GM18505 (cell line): ENCODE measurements at regions not wholly inside any gene's neighbourhood (a gene's known extent, or its start where the extent isn't known, plus 50 kb on each side); places are given as distances from the start of the nearest gene placed in this dataset.
"Not testable (repeated sequence)": the region's sequence is repeated elsewhere in the genome, so short reads cannot be mapped to it uniquely, and the experiment has no call there.

Experiments
- ATAC-seq: cut with Tn5 transposase; IDR thresholded peaks from one replicate; pipeline ENCODE4 v1.9.1; 2021; ENCODE audit not compliant: unreplicated experiment

DNA sequence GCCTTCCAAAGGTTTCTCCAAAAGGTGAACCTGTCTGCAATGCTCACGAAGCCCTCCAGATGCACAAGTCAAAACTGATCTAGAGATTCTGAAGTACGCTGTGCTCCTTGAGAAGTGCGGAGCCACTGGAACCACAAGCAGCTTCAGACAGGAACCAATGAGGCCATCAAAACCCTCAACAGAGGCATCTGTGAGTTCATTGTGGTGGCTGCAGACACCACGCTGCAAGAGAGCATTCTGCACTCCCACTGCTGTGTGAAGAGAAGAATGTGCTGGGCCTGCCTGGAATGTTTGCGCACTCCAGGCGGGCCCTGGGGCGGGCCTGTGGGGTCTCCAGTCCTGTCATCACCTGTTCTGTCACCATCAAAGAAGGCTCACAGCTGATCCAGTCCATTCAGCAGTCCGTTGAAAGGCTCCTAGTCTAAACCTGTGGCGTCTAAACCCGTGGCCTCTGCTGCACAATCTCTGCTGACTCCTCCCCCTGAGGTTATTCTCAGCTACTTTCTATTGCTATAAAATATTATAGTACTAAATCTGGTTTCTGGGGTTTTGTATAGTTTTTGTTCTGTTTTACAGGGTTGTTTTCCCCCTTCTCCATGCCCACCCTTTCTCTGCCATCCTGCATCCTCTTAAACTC lies 111.6 kb downstream of the PPIAL4A start:
- not testable (repeated sequence) for ATAC-seq

GRCh38 chr1:121003230-121003629 lies 113.7 kb downstream of the PPIAL4A start:
- not testable (repeated sequence) for ATAC-seq

DNA sequence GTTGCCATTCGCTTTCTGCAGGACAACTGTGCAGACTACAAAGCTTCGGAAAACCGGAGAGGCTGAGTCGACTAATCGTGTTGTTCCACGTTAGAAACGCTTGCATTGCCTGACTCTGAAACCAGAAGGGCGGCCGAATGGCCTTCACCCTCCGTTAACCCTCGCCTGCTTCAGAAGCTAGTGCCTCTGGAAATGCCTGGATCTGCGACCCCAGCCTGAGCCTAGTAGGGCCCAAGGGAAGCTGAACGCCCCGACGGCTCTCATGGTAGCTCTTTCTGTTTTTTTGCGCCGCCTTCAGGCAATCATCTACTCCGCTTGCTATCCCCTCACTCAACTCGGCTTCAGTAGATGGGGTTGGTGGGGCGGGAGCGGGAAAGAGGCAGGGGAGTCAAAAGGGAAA lies 117.3 kb downstream of the PPIAL4A start:
- ATAC-seq, result not testable (repeated sequence)

DNA sequence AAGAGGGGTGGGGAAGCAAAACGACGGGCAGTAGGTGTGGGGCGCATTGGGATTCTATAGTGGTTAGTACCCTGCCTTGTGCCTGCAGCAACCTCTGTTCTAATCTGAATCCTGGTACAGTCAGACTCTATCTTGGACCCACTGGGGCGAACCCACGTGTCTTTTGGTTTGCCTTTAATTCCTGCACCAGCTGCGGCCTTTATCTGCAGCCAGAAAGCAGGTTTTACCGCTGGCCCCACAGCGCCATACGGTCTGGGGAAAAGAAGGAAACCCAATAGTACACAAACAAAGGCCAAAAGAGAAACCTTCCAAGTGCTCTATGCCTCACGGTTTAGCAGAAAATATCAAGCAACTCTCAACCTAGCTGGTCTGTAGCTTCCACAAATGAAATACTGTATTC lies 118.2 kb downstream of the PPIAL4A start:
- ATAC-seq, result not testable (repeated sequence)

DNA sequence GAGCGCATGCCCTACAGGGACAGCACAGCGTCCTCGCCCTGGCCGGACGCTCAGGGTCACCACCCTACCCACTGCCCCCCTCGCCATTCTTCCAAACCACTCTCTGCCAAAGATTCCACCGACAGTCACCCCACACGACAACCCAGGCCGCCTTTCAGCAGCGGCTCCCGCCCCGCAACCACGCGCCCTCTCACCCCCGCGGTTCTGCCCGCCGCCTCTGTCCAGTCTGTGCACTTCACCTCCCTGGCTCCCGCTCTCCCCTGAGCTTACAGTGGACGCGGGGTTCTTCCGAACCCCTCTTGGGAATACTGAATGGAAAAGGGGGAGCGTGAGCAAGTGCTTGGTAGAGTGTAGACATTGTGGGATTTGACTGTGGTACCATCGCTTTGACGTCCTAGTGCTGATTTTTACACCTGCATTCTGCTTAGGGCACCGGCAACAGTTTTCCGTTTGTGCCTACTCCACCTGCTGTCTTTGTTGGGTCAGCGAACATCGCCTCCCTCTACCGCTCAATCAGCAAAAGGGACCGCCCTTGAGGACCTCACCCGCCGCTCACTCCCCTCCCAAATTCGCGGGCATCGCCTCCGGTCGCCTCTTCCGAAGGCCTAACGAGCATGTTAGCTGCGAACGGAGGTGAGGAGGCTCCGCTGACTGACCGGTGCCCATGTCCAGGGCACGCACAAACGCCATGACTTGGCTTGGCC lies 119.1 kb downstream of the PPIAL4A start:
- not testable (repeated sequence) for ATAC-seq

GRCh38 chr1:121009216-121010057 lies 119.9 kb downstream of the PPIAL4A start:
- not testable (repeated sequence) for ATAC-seq

GRCh38 chr1:121010141-121010540 lies 120.6 kb downstream of the PPIAL4A start:
- ATAC-seq, result not testable (repeated sequence)

- not testable (repeated sequence) for ATAC-seq
Observed at GRCh38 chr1:121013181-121013580, 123.6 kb downstream of the PPIAL4A start.

GRCh38 chr1:121016182-121017028 lies 126.8 kb downstream of the PPIAL4A start:
- ATAC-seq, result peak; percentile 51

GRCh38 chr1:121019715-121020349 lies 130.3 kb downstream of the PPIAL4A start:
- ATAC-seq, result peak; percentile 51

- not testable (repeated sequence) for ATAC-seq
Observed at GRCh38 chr1:121020350-121021236, 131.0 kb downstream of the PPIAL4A start.

DNA sequence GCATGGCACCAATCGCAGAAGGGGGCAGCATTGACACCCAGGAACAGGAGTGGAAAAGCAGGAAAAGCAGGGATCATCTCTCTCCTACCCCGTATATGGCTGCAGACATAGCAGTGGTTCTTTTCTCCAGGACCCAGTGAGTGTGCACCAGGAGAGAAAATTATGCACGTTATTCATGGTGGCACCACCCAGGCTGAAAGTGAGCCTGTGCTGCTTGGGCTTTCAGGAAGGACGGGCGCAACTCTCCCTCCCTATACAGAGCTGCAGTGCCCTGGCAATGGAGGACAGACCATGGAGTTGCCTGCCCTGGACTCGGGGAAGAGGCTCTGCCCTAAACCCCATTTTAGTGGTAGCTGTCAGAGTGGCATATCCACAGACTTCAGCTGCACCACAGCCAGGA lies 132.1 kb downstream of the PPIAL4A start:
- not testable (repeated sequence) for ATAC-seq

DNA sequence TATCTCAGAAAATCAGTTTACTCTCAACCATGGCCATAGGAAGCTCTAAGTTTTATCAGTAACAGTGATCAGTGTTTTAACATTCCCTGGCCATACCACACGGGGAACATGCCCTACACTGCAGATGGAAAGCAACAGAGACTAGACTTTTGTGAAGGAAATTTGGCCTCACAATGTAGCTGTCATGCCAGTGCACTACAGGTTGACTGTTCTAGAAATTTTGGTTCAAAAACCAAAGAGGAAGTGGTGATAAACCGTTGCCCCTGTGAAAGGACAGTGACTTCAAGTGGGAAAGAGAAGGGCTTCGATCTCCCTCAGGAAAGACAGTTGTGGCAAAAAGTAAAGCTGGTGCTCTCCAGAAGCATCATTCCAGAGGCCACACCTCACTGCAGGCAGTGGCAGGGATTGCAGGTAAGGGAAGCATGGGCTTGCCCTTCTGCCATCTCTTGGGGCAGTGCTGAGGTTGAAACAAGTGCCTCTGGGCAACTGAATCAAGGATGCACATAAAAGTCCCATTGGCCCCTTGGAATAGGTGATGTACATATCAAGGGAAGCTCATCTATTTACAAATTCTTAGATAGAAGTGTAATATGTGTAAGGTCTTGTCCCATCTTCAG lies 143.4 kb downstream of the PPIAL4A start:
- not testable (repeated sequence) for ATAC-seq

DNA sequence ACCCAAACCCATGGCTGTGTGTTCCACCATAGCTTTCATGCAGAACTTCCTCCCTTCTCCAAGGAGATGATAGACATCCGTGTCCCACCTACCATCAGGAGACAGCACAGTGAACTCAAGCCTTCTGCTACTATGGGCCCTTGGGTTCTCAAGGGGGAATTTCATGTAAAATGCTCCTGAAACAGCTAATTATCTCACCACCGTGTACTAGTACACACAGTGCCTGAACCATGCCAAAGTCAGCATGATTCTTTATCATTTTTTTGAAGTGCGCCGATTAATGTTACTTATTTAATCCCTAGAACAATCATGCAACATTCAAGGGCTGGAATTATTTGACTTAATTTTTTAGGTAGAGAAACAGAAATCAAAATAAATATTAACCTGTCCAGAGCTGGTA lies 147.2 kb downstream of the PPIAL4A start:
- ATAC-seq, result not testable (repeated sequence)

DNA sequence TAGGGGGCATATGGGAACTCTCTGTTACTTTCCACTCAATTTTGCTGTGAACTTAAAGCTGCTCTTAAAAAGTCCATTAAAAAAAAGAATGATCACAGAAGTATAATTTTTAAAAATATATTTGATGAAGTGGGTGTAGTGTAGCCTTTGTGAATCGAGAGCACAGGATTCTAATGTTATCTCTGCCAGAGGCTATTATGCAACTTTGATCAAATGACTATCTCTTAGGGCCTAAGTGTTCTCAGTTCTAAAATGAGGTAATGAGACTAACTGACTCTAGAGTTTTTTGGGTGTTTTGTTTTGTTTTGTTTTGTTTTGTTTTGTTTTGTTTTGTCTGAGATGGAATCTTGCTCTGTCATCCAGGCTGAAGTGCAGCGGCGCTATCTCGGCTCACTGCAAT lies 143.2 kb downstream of the FAM72B start:
- not testable (repeated sequence) for ATAC-seq

GRCh38 chr1:121041497-121041896 lies 142.6 kb downstream of the FAM72B start:
- not testable (repeated sequence) for ATAC-seq

GRCh38 chr1:121042882-121043281 lies 141.3 kb downstream of the FAM72B start:
- not testable (repeated sequence) for ATAC-seq

- not testable (repeated sequence) for ATAC-seq
Observed at GRCh38 chr1:121048293-121048752, 135.8 kb downstream of the FAM72B start.
